HG02759 (cell line): ENCODE measurements at regions not wholly inside any gene's neighbourhood (a gene's known extent, or its start where the extent isn't known, plus 50 kb on each side); places are given as distances from the start of the nearest gene placed in this dataset.

Experiments
- ATAC-seq: cut with Tn5 transposase; IDR thresholded peaks from one replicate; pipeline ENCODE4 v1.9.1; 2021; ENCODE audit warnings: mild to moderate bottlenecking, moderate library complexity; ENCODE audit not compliant: unreplicated experiment

- no peak for ATAC-seq
Observed at GRCh38 chr18:73869182-73869581, 278.5 kb downstream of the FBXO15 start.

- ATAC-seq, result no peak
Observed at GRCh38 chr18:73861771-73862170, 285.9 kb downstream of the FBXO15 start.

- no peak for ATAC-seq
Observed at GRCh38 chr18:73859837-73860397, 287.7 kb downstream of the FBXO15 start.

GRCh38 chr18:73852789-73853549, 294.7 kb downstream of the FBXO15 start:
- no peak for ATAC-seq

- ATAC-seq, result no peak
Observed at GRCh38 chr18:73850782-73851181, 296.9 kb downstream of the FBXO15 start.

GRCh38 chr18:73848656-73849055, 299.0 kb downstream of the FBXO15 start:
- ATAC-seq, result no peak

- ATAC-seq, result no peak
Observed at GRCh38 chr18:73843455-73843854, 304.2 kb downstream of the FBXO15 start.

GRCh38 chr18:73842795-73843394, 304.7 kb downstream of the FBXO15 start:
- peak; percentile 82 for ATAC-seq

- no peak for ATAC-seq
Observed at GRCh38 chr18:73841661-73842060, 306.0 kb downstream of the FBXO15 start.

- no peak for ATAC-seq
Observed at GRCh38 chr18:73840319-73840945, 307.2 kb downstream of the FBXO15 start.

GRCh38 chr18:73839441-73839840, 308.2 kb downstream of the FBXO15 start:
- no peak for ATAC-seq

GRCh38 chr18:73838107-73838506, 309.5 kb downstream of the FBXO15 start:
- ATAC-seq, result no peak

GRCh38 chr18:73835656-73836364, 311.8 kb downstream of the FBXO15 start:
- no peak for ATAC-seq

- ATAC-seq, result no peak
Observed at GRCh38 chr18:73835039-73835438, 312.6 kb downstream of the FBXO15 start.

- no peak for ATAC-seq
Observed at GRCh38 chr18:73831688-73832087, 315.9 kb downstream of the FBXO15 start.

GRCh38 chr18:73829146-73829545, 318.5 kb downstream of the FBXO15 start:
- ATAC-seq, result no peak

GRCh38 chr18:73827801-73828200, 319.8 kb downstream of the FBXO15 start:
- ATAC-seq, result no peak

- ATAC-seq, result no peak
Observed at GRCh38 chr18:73826098-73826497, 321.5 kb downstream of the FBXO15 start.

- ATAC-seq, result no peak
Observed at GRCh38 chr18:73824671-73825070, 323.0 kb downstream of the FBXO15 start.

- no peak for ATAC-seq
Observed at GRCh38 chr18:73812423-73812822, 335.2 kb downstream of the FBXO15 start.

- ATAC-seq, result no peak
Observed at GRCh38 chr18:73807551-73808192, 340.0 kb downstream of the FBXO15 start.
